HCT116 (cell line): ENCODE measurements at regions not wholly inside any gene's neighbourhood (a gene's known extent, or its start where the extent isn't known, plus 50 kb on each side); places are given as distances from the start of the nearest gene placed in this dataset.

ENCODE experiments used
- ATAC-seq: fragments of 200-7000 bp; cut with Tn5 transposase; 2 replicates; pipeline ENCODE4 v1.9.1; 2020; ENCODE audit warnings: mild to moderate bottlenecking, moderate library complexity
- BruUV-seq: library from RNA; stranded (reverse); fragments of 400-500 nt; replicated peaks from 2 replicates; lab custom pipeline; 2021; lab: Mats Ljungman, UMichigan
- CTCF ChIA-PET: fragments of 300-600 bp; sonication (Branson Sonifier 250); formaldehyde crosslinking; loops from one replicate; lab custom pipeline; 2021; ENCODE audit warnings: antibody characterized with exemption; lab: Charles Lee
- POLR2A ChIA-PET: fragments of 300-600, 350-600 bp; sonication (Branson Sonifier 250); formaldehyde crosslinking; loops from one replicate; lab custom pipeline; 2021; ENCODE audit warnings: antibody characterized with exemption; lab: Charles Lee
- RAD21 ChIA-PET, 2 experiments: fragments of 300-600 bp; sonication (Branson Sonifier 250); formaldehyde crosslinking; loops; one replicate each; lab custom pipeline; 2023; ENCODE audit warnings: low total read pairs in 2 of 2; ENCODE audit not compliant: uncharacterized antibody in 2 of 2, unreplicated experiment in 2 of 2, low non-redundant PET in 1 of 2; lab: Charles Lee
- DNase-seq: peaks from one replicate; pipeline ENCODE4 v3.0.0-alpha.2; 2010; ENCODE audit warnings: low read depth, low spot score
- H2AFZ ChIP-seq: fragments of 200-600 bp; shearing (Covaris generic), sonication (generic); 2 replicates; pipeline ENCODE4 v1.6.1; 2017; ENCODE audit warnings: low read depth, mixed run types, mixed read lengths, antibody characterized with exemption, low read length; ENCODE audit not compliant: poor library complexity, severe bottlenecking
- H3K27ac ChIP-seq: 2 replicates; pipeline ENCODE4 v1.5.1; 2012; ENCODE audit warnings: low read depth, low read length
- H3K27me3 ChIP-seq: fragments of 200-600 bp; sonication (generic); 2 replicates; pipeline ENCODE4 v1.6.1; 2016; ENCODE audit warnings: mixed run types, low read length, mixed read lengths; ENCODE audit not compliant: insufficient read depth
- H3K36me3 ChIP-seq, 2 experiments: fragments of 200-500 bp in 1 of 2; fragments of 200-600 bp in 1 of 2; sonication (Bioruptor generic) in 1 of 2; sonication (generic) in 1 of 2; 2 replicates each; pipeline versions ENCODE4 v1.5.1 to v1.6.1; 2014 to 2016; ENCODE audit warnings: low read length in 2 of 2, inconsistent platforms in 1 of 2, mixed read lengths in 1 of 2, mixed run types in 1 of 2; ENCODE audit not compliant: insufficient read depth in 2 of 2, control insufficient read depth in 1 of 2
- H3K4me1 ChIP-seq, 2 experiments: fragments of 200-600 bp in 1 of 2; sonication (generic) in 1 of 2; 2 replicates each; pipeline versions ENCODE4 v1.5.1 to v1.6.1; 2012 to 2017; ENCODE audit warnings: low read length in 2 of 2, inconsistent platforms in 1 of 2, mild to moderate bottlenecking in 1 of 2, mixed read lengths in 1 of 2, mixed run types in 1 of 2, moderate library complexity in 1 of 2; ENCODE audit not compliant: insufficient read depth in 2 of 2, control insufficient read depth in 1 of 2
- H3K4me2 ChIP-seq: fragments of 200-600 bp; sonication (generic); 2 replicates; pipeline ENCODE4 v1.6.1; 2017; ENCODE audit warnings: mixed run types, low read length, mixed read lengths
- H3K4me3 ChIP-seq, 2 experiments: fragments of 200-600 bp in 1 of 2; sonication (generic) in 1 of 2; replicated peaks in 1 of 2; 2 replicates each; pipeline ENCODE4 v1.5.1; 2011 to 2016; ENCODE audit warnings: low read length in 2 of 2, control low read depth in 1 of 2, low read depth in 1 of 2, mild to moderate bottlenecking in 1 of 2, mixed read lengths in 1 of 2, mixed run types in 1 of 2
- H3K79me2 ChIP-seq: fragments of 200-600 bp; sonication (generic); 2 replicates; pipeline ENCODE4 v1.6.1; 2017; ENCODE audit warnings: mild to moderate bottlenecking, mixed run types, low read length, moderate library complexity, mixed read lengths; ENCODE audit not compliant: insufficient read depth
- H3K9ac ChIP-seq: fragments of 200-600 bp; sonication (generic); 2 replicates; pipeline ENCODE4 v1.6.1; 2016; ENCODE audit warnings: low read length, mixed read lengths
- H3K9me2 ChIP-seq: fragments of 200-600 bp; sonication (generic), shearing (Covaris generic); 2 replicates; pipeline ENCODE4 v1.6.1; 2017; ENCODE audit warnings: mixed run types, mild to moderate bottlenecking, moderate library complexity; ENCODE audit not compliant: insufficient read depth
- H3K9me3 ChIP-seq, 2 experiments: fragments of 200-500 bp in 1 of 2; fragments of 200-600 bp in 1 of 2; sonication (Bioruptor generic) in 1 of 2; sonication (generic) in 1 of 2; 2 replicates each; pipeline ENCODE4 v1.6.1; 2014 to 2017; ENCODE audit warnings: low read length in 2 of 2, mixed read lengths in 2 of 2, inconsistent platforms in 1 of 2, low read depth in 1 of 2, mild to moderate bottlenecking in 1 of 2, mixed run types in 1 of 2, moderate library complexity in 1 of 2; ENCODE audit not compliant: control insufficient read depth in 1 of 2, insufficient read depth in 1 of 2
- H4K20me1 ChIP-seq: fragments of 200-600 bp; sonication (generic), shearing (Covaris generic); 2 replicates; pipeline ENCODE4 v1.6.1; 2017; ENCODE audit warnings: mixed run types, mild to moderate bottlenecking, moderate library complexity; ENCODE audit not compliant: insufficient read depth
- ATF3 ChIP-seq: IDR thresholded peaks from 2 replicates; pipeline ENCODE4 v1.6.1; 2012
- CBX3 ChIP-seq: IDR thresholded peaks from 2 replicates; pipeline ENCODE4 v1.6.1; 2012; ENCODE audit warnings: low read depth
- CEBPB ChIP-seq: IDR thresholded peaks from 2 replicates; pipeline ENCODE4 v1.6.1; 2012; ENCODE audit warnings: low read depth
- EGR1 ChIP-seq: IDR thresholded peaks from 2 replicates; pipeline ENCODE4 v1.6.1; 2012; ENCODE audit warnings: low read depth
- EZH2 ChIP-seq: fragments of 200-600 bp; sonication (generic); IDR thresholded peaks from 2 replicates; pipeline ENCODE4 v1.6.1; 2017; ENCODE audit warnings: antibody characterized with exemption, mixed run types
- EZH2phosphoT487 ChIP-seq: fragments of 200-600 bp; IDR thresholded peaks from 2 replicates; pipeline ENCODE4 v1.6.1; 2018; ENCODE audit warnings: antibody characterized with exemption, borderline replicate concordance
- JUND ChIP-seq: IDR thresholded peaks from 2 replicates; pipeline ENCODE4 v1.6.1; 2012
- POLR2A ChIP-seq: IDR thresholded peaks from 2 replicates; pipeline ENCODE4 v1.7.0; 2011; ENCODE audit warnings: borderline replicate concordance; ENCODE audit not compliant: insufficient read depth, insufficient read length; ENCODE audit errors: extremely low read depth
- POLR2AphosphoS5 ChIP-seq: IDR thresholded peaks from 2 replicates; pipeline ENCODE4 v1.6.1; 2011; ENCODE audit warnings: mild to moderate bottlenecking, low read depth, low read length, moderate library complexity
- RAD21 ChIP-seq: IDR thresholded peaks from 2 replicates; pipeline ENCODE4 v1.6.1; 2012; ENCODE audit warnings: low read depth, mild to moderate bottlenecking
- SIN3A ChIP-seq: IDR thresholded peaks from 2 replicates; pipeline ENCODE4 v1.6.1; 2012; ENCODE audit warnings: low read depth
- SP1 ChIP-seq: IDR thresholded peaks from 2 replicates; pipeline ENCODE4 v1.6.1; 2012; ENCODE audit warnings: low read depth
- TCF7L2 ChIP-seq: IDR thresholded peaks from 2 replicates; pipeline ENCODE4 v1.7.0; 2011; ENCODE audit warnings: borderline replicate concordance, inconsistent platforms; ENCODE audit not compliant: insufficient read depth, insufficient read length; ENCODE audit errors: extremely low read depth
- YY1 ChIP-seq: IDR thresholded peaks from 2 replicates; pipeline ENCODE4 v1.6.1; 2011; ENCODE audit warnings: low read length, low read depth, moderate library complexity, mild to moderate bottlenecking; ENCODE audit not compliant: insufficient replicate concordance; ENCODE audit errors: extremely low read depth
- ZBTB33 ChIP-seq: IDR thresholded peaks from 2 replicates; pipeline ENCODE4 v1.6.1; 2011; ENCODE audit warnings: mild to moderate bottlenecking, low read length, moderate library complexity; ENCODE audit not compliant: insufficient replicate concordance; ENCODE audit errors: extremely low read depth
- ZNF274 ChIP-seq: fragments of 200-500 bp; sonication (Bioruptor generic); IDR thresholded peaks from 2 replicates; pipeline ENCODE4 v1.6.1; 2014; ENCODE audit warnings: mild to moderate bottlenecking, low read depth, low read length, inconsistent platforms
- intact Hi-C: fragments of 100-400 bp; cut with micrococcal nuclease; formaldehyde crosslinking; loops from 2 replicates; pipeline ENCODE4 v1.10.0; 2022
- TF ChIP-seq, protein P1 (sequence below): IDR thresholded peaks from 2 replicates; pipeline ENCODE4 v1.6.1; 2012

DNA sequence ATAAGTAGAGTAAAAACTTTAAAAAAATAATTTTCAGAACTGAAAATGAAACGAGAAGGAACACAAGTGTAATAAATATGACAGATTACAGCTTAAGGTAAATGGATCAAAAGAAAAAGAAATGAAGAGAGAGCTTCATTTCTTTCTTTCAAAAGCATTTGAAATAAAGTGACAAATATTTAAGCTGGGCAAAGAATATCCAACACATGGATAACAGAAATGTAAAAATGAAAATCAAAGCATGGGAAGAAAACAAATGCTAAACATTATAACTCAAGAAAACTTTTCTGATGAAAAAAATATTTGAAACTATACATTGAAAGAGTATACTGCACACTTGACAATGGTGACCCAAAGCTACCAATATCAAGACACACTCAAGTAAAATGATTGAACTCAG is 143.6 kb upstream of the IRX5 start:
- Histone ChIP-seq H3K79me2 (no peaks in the 10 kb centered on the region), H3K4me1 (no peaks in the 10 kb centered on the region), H3K9ac (no peak overlapping the region), H3K36me3 (no peaks in the 10 kb centered on the region), H3K9me2 (no peaks in the 10 kb centered on the region), H3K4me3 (no peak overlapping the region), H3K4me2 (no peak overlapping the region), H3K27me3 (peaks cover 3% of the 10 kb centered on the region; the same call in 1 of the 2 replicates), H2AFZ (no peak overlapping the region), H4K20me1 (no peaks in the 10 kb centered on the region), H3K27ac (no peak overlapping the region), H3K9me3 (no peaks in the 10 kb centered on the region)
- no peak for ATAC-seq
- no TSS peak for BruUV-seq
- TF ChIP-seq CBX3 = no peak
- TF ChIP-seq, protein P1, sequence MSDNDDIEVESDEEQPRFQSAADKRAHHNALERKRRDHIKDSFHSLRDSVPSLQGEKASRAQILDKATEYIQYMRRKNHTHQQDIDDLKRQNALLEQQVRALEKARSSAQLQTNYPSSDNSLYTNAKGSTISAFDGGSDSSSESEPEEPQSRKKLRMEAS = no peak
- TF ChIP-seq EZH2 = no peak
- no peak for TF ChIP-seq POLR2AphosphoS5
- no peak for TF ChIP-seq ATF3
- ChIA-PET CTCF (no interaction called here), RAD21 (no interaction called here), POLR2A (no interaction called here)
- no peak for DNase-seq
- intact Hi-C loops = no loop called here

- ChIA-PET POLR2A (no interaction called here), CTCF (no interaction called here)
- no peak for ATAC-seq
- TF ChIP-seq JUND (no peak), TCF7L2 (no peak), EZH2 (no peak), EZH2phosphoT487 (no peak), ATF3 (no peak), ZNF274 (no peak), CEBPB (no peak), SIN3A (no peak), SP1 (no peak), EGR1 (no peak), RAD21 (no peak), YY1 (no peak), ZBTB33 (no peak), POLR2AphosphoS5 (no peak), CBX3 (no peak), POLR2A (no peak)
- TF ChIP-seq, protein P1 = no peak
Measured at GRCh38 chr16:54783980-54784379, 146.7 kb upstream of the IRX5 start.

More at GRCh38 chr16:54783980-54784379, 146.7 kb upstream of the IRX5 start:
- Histone ChIP-seq H3K36me3 (no peaks in the 10 kb centered on the region), H3K27ac (no peak overlapping the region), H3K4me1 (no peaks in the 10 kb centered on the region), H3K9ac (no peak overlapping the region), H3K9me3 (no peaks in the 10 kb centered on the region), H4K20me1 (no peaks in the 10 kb centered on the region), H2AFZ (no peak overlapping the region), H3K79me2 (no peaks in the 10 kb centered on the region), H3K9me2 (no peaks in the 10 kb centered on the region), H3K4me2 (no peak overlapping the region), H3K4me3 (no peak overlapping the region), H3K27me3 (peaks cover 16% of the 10 kb centered on the region; the same call in 1 of the 2 replicates)
- no peak for DNase-seq
- intact Hi-C loops = no loop called here
- RAD21 ChIA-PET = no interaction called here
- BruUV-seq = no TSS peak
